ENCODE measurements at regions not wholly inside any gene's neighbourhood (a gene's known extent, or its start where the extent isn't known, plus 50 kb on each side); places are given as distances from the start of the nearest gene placed in this dataset.

DNA sequence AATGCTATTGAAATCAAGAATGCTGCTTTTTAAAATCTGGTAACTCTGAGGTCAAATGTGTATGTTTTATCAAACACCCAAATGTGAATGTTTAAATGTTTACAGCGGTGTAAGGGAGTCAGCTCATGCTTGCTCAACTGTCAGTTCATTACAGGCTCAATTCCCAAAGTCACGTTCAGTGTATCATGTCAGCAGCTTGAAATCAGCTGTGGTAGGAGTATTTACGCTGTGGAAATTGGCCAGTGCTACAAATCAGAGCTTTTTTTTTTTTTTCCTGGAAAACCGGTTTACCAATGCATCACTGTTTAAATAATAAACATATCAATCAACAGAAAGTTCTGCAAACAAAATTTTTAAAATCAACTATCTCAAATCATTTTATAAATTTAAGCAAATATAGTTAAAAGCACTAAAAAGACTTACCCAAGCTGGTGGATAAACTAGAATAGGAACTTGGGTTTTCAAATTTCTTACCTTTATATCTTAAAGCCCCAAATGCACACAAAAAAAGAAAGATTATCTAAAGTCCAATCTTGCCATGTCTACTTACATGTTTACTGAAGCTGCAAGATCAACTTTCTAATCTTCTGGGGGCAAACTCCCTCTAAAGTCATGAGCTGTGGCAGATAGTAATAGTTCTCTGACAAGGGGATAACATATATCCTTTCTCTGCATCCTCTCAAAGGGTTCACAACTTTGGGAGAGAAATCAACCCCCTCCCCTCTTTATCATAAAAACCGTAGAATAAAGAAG lies 57.6 kb upstream of the GRAMD2B start:
- no peak for DNase-seq

DNA sequence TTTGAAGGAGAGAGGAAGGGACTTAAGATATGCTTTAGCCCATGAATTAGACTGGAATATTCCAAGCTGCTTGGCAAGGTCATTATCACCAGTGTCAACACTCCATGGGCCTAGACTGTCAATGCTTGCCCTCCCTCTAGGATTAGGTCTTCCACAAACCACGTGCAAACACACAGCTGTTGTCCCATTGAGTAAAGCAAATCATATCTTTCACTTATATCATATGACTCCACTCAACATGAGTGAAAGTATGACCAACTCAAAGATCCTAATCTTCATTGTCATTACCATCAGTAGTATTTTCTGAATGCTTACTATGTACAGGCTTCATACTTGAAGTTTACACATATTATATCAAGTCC lies 57.0 kb upstream of the GRAMD2B start:
- DNase-seq, result no peak

DNA sequence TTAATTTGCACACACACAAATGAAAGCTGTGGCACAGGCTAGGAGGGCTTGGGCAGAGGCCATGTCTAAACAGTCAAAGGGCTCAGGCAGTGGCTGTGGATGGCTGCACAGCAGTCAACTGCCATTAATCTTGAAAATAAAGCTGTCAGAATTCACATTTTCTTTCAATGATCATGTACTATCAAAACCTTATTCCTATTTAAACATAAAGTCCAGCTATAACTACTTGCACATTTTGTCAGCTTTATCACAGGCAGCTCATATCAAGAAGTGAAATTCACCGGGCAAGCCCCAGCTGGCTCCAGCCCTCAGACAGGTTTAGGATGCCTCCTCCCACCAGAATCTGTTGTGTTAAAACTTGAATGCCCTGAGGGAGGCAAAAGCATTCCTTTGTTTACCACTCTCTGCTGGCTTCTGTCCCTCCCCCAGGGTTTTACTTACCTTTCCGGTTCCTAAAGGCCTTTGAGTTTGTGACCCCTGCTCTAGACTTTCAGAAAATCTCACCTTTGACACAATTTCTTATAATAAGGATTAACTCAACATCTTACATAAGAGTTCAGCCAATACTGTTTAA lies 54.9 kb upstream of the GRAMD2B start:
- DNase-seq, result no peak

- no peak for DNase-seq
Measured at GRCh38 chr5:126369083-126369482, 54.1 kb upstream of the GRAMD2B start.

DNA sequence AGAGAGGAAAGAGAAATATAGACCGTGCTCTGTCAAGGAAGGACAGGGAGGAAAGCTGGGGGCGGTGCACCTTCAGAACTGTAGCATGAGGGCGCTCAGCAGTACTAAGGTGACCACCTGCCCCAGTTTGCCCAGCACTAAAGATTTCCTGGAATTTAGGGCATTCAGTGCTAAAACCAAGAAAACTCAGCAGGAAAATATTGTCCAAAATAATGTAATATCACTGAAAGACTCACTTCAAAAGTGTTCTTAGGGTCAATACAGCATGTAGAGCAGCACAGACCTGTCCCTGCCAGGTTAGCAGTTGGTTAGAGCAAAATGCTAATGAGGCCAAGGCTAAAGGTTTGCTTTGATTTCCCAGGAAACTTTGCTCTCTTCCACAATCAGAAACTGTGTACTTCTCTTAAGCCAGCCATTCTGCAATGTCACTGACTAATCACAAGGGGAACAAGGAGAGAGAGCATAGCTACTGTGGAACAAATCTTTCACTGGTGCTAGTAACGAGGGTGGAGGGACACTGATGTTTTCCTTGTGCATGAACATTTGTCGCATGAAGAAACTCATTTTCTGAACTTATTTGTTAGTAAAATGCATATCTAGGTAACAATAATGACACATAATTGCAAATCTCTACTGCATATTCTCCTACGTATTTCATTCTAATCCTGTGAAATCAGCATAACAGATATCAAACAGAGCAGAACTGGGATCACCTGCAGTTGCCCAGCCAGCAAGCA lies 53.0 kb upstream of the GRAMD2B start:
- DNase-seq, result peak in 1 of 2 experiments; percentile 13

DNA sequence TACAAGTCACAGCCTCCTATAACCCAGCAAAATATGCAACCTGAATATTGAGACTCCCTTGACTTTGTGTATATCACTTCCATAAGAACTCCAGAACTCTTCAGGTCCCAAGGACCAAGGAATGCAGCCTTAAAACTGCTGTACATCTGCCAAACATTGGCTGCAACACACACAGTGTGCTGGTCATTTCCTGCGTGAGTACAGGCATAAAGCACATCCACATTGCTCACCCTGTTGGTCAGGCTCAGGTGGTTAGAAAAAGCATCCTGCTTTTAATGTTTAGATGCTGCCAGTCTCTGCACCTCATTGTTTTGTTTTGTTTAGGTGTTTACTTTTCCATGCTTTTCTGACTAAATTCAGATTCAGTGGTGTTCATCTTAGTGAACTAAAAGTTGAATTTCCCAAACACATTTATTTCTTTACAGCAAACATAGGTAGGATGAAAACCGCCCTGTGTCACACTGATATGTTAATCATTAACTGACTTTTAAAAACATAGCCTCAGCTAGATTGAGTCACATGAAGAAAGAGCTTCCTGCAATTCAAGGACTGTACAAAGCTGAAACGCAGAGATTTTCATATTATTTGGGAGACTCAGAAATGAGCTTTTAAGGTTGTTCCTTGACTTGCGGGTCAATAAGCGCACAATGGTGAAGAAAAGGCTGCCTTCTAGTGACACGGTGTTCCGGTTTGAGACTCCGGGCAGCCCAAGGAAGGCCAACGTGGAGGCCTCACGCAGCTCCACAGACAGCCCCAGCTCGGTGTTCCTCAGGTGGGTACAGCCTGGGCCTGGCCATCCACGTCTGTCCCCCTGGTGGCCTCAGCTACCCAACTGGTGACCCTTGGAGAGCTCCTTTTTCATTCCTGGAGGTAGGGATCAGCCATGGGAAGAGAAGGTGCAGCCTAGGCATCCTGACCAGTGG lies 52.2 kb upstream of the GRAMD2B start:
- DNase-seq, result no peak

GRCh38 chr5:126373375-126374108 lies 49.7 kb upstream of the GRAMD2B start:
- DNase-seq, result no peak

Data from SW 1271 (cell line).